GM19240 (cell line): ENCODE measurements at regions not wholly inside any gene's neighbourhood (a gene's known extent, or its start where the extent isn't known, plus 50 kb on each side); places are given as distances from the start of the nearest gene placed in this dataset.
"Not testable (repeated sequence)": the region's sequence is repeated elsewhere in the genome, so short reads cannot be mapped to it uniquely, and the experiment has no call there.

Experiments
- DNase-seq: peaks from one replicate; pipeline ENCODE4 v3.0.0; 2011; ENCODE audit warnings: low spot score; ENCODE audit not compliant: insufficient read length

DNA sequence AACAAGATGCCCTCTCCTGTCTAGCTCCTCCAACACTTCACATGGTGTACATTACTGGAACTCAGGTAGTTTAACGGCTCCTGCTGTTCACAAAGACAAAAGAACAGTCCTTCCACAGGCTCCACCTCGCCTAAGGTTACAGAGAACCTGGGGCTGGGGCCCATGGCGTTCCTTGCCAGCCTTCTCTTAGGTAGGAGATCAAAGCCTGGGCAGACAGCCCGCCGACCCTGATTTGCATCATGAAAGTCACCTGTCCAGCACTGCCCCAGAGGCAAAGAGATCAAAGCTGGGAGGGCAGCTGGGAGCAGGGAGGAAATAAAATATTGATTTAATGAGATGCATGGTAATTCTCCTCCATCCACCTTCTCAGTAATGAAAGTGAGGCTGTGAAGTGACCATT lies 115.0 kb upstream of the SLIT3 start:
- no peak for DNase-seq

DNA sequence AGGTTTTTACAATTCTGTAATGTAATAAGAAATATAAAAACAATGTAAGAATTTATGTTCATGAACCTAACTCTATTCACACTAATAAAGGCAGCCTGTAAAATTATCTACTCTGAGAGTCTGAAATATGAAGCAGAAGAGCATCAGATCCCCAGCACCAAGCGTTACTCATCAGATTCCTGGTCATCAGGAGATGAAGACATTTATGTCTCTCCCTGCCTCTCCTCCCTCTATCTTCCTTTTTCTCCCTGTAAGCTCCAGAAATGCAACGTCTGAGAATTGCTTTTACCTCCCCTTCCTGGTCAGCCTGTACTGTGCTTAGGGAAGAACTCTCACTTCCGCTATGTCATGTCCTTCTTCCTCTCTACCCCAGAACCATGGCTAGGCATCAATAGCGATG lies 114.4 kb upstream of the SLIT3 start:
- no peak for DNase-seq

DNA sequence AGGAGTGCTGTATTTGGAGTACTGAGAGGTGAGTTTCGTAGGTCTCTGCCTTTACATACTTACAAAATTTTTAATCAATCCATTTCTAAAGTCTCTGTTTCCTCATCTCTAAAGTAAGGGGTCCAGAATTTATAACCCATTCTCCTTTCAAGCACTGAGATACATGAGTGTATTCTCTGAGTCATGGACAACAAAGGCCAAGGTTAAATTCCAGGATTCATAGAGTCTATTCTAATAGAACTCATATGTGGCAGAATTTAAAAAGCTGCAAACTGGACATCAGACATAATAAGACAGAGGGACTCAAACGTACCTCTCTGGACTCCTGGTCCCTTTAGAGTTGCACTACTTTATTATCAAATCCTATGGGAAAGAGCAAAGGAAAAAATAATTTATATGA lies 112.5 kb upstream of the SLIT3 start:
- no peak for DNase-seq

DNA sequence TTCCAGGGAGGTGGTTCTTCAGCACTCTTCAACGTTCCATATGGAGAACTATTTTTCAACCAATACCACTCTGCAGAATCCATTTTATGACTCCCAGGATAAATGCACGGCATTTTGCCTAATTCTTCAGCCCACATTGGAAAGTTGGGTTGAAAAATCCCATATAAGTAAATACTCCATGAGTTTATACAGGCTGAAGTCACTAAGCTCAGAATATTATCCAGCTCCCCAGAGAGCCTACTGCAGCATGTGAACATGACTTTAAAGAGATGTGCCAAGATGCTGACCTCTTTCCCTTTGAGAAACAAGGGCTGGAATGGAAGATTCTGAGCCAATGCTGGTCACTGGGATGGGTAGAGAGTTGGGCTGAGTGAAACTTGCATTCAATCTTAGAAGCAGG lies 111.9 kb upstream of the SLIT3 start:
- no peak for DNase-seq

DNA sequence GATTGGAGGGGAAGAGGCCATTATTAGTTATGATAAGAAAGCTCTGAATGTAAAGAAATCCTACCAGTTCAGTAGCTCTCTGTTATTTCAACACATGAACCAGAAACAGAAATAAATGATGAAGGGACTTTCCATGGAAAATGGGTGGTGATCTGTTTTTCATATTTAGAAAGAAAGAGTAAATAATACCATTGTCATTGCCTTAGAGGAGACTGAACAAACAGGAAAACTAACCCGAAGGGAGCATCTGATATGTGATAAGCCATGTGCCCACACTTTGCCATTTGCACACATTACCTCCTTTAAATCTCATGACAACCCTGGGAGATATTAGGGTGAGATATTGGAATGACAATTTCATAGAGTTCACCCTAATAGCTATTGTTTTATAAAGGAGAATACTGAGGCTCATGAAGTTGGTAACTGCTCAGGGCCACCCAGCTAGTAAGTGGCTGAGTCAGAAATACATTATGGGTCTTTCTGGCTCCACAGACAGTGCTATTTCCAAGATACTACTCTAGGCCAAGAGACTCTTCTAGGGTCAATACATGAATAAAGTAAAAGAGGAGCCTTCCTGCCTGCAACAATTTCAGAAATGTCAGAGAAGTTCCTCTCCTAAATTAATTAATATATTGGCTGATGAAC lies 111.0 kb upstream of the SLIT3 start:
- no peak for DNase-seq

DNA sequence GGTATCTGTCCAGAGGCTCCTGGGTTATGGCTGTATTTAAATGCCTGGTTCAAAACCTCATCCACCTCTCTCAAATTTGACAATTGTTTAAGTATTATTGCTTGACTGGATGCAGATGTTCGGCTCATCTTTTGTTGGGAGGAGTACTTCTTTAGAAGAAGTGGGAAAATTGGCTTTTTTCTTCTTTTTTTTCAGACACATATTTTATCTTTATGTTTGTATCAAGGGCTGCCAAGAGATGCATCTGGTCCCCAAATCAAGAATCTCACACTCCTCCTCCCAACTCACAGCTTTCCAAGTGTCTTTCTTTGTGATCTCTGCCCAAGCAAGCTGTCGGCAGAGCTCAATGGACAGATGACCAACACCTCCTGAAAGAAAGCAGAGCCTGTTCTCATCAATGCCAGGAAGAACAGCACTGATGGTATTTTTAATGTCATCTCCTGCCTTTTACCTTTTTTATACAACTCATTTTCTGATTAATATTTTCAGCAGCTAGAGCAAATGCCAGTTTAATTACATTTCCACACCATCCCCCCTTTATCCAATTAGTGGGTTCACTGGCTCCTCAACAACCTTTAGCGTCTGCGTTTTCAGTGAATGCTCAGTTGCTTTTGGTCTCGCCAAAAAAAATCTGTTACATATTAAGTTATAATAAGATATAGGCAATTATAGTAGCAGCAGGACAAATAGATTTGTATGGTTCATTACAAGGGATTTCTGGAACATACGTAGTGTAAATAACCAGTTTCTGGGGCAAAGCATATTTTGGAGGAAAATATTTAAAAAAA lies 110.3 kb upstream of the SLIT3 start:
- no peak for DNase-seq

DNA sequence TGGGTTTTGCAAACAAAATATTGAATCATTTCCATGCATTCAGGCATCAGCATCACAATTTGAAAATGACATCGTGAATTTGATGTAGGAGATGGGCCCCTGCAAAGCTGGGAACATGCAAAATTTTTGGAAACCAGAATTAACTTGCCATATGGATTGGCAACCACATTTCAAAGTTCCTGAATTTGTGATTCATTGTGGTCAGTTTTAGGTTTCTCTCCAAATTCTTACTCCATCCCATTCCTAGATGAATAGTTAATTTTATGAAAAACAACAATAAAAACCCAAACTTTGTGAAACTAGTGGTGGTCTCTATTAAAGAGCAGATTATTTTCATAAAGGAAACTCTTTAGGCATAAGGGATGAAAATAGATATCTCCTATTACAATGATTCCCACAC lies 107.8 kb upstream of the SLIT3 start:
- DNase-seq: no peak

DNA sequence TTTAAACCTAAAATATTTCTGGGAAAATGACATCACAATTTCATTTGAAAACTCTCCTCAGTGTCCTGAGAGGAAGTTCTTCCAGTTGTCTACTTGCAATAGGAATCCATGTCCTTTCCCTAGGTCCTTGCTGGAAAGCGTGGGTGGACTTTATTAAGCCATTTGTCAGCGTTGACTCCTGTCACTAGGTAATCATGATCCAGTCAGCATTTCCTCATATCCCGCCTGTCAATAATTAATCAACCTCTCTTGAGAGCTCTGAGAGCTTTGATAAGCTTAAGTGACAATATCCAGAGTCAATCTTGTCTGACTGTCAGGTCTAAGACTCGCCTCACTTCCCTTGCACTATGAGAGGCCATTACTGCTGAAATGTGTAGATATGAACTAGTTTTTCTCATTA lies 107.2 kb upstream of the SLIT3 start:
- no peak for DNase-seq

DNA sequence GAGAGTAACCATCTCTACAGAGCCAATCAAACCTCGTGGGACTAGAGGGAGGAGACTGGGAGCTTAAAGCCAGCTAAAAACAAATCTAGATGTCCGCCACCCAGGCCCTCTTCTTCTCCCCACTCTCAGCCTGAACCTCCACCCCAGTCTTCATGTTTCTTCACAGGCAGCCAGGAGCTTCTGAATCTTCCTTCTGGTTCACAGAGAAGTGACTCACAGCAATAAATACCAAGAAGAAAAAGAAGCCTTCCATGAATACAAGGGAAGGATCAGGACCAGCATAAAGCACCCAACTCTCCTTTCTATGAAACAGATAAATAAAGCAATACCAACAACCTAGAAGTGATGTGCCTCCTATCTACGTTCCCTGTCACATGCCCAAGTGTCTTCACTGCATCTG lies 103.3 kb upstream of the SLIT3 start:
- DNase-seq: no peak

DNA sequence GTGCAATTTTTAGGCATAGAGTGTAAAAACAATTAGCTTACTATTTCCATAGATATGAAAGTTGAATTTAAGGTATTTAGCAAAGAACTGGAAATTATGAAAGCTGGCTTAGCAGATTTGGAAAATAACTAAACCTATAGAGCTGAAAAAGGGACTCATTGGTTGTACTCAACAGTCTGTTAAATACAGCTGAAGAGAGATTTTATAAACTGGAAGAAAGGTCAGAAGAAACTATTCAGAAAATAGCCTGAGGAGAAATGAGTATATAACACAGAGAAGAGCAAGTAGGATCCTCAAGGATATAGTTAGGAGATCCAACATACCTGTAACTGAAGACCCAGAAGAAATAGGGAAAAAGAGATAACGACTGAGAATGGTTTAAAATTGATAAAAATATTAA lies 97.6 kb upstream of the SLIT3 start:
- DNase-seq: no peak

DNA sequence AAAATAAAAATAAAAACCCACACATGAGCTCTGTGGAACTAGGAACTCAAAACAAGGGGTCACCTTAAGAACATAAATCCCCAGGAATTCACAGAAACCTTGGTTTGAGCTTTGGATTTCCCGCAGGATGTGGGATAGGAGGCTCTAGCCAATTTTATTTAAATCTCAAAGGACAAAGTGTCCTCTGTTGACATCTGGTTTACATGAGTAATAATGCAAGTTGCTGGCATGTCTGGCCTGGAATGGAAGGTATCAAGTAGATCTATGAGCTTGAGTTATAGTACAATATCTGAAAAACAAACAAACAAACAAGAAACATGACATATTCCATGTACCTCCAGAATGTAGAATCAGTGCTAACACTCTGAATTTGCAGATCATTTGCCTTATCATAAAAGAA lies 94.2 kb upstream of the SLIT3 start:
- no peak for DNase-seq

DNA sequence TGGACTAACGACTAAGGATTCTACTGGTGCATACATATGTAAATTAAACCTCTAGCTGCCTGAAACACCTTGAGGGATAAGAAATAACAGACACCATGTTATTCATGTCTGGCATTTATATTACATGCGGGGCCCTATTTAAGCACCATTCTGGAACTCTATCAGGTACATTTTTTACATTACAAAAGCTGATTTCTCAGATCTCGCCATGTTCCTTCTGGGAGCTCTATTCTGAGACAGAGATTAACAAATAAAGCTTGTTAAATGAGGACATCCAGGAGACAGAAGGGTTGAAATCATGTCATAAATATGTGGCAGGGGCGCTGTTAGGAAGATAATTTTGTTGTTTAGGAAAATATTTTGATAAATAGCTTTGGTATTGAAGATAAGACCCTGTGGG lies 93.4 kb upstream of the SLIT3 start:
- DNase-seq: no peak

DNA sequence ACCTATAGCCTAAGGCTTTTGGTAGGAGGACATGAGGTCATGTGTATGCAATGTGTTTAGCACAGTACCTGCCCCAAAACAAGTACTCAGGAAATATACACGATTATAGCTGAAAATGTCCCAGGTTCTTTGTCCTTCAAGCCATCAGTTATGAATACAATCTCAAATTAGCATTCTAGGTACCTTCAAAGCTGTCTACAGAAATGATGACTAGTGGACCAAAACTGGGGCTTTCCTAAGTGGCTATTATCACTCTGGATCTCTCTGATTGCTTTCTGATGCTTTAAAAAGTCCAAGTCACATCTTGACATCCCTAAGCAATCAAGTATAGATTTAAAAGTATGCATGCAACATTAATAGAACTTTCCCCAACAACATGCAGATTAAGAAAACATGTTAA lies 93.0 kb upstream of the SLIT3 start:
- no peak for DNase-seq

DNA sequence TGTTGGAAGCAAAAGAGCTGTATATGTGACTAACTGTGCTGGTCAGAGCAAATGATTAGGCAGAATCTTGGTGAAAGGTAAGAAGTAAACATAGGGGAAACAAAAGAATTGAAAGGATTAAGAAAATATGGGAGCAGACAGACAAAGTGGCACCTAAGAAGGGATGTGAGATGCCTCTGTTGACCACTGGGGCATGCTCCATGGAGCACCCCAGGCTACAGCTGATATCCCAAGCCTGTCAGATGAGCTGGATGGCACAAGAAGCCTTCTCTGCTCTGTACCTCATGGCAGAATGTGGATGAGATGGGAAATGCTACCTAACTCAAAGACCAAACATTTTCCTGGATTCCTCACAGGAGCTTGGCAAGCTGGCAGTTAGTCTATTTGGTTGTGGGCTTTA lies 89.3 kb upstream of the SLIT3 start:
- no peak for DNase-seq

DNA sequence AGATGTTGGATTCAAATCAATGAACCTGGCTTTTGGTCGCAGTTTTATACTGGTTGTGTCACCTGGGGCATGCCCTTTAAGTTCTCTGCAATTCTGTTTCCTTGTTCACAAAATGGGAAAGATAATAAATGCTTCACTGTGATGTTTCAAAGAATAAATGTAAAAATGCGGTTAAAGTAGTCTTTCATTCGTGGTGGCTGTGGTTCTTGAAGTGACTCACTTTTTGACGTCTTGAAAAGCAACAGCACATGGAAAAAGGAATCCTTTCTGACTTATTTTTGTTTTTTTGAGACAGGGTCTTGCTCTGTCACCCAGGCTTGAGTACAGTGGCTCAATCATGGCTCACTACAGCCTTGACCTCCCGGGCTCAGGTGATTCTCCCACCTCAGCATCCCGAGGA lies 88.4 kb upstream of the SLIT3 start:
- no peak for DNase-seq

DNA sequence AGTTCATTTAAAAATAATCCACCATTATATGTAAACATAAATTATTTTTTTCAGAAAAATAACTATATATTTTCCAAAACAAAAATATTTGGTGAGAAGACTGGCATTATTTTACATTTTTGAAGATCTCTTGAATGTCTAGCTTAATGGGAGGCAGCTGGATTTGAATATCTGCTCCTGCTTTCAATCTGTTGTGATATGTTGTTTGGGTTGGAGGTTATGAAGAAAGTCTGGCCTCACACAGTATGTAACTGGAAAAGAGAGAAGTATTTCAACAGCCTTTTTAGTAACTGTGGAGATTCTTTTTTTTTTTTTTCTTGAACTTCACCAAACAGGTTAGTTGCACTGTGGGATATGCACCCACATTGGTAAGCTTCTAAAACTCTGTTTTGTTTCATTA lies 84.7 kb upstream of the SLIT3 start:
- DNase-seq: no peak

DNA sequence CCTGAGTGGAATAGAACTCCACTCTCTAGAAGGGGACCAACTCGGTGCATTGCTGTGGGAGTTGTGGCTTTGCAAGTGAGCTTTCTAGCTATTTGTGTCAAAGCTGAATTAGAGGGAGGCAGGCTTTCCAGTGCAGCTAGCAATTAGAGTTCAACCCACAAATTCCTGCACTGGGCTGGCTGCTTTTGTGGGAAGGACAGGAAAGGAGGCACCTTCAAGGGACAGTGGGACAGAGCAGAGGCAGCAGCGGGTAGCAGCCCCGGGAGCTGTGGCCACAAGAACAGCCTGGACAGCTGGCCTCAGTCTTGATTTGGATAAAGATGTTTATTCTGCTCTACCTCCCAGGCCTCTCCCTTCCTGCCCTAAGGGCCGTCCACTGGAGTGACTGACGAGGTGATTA lies 83.7 kb upstream of the SLIT3 start:
- no peak for DNase-seq

DNA sequence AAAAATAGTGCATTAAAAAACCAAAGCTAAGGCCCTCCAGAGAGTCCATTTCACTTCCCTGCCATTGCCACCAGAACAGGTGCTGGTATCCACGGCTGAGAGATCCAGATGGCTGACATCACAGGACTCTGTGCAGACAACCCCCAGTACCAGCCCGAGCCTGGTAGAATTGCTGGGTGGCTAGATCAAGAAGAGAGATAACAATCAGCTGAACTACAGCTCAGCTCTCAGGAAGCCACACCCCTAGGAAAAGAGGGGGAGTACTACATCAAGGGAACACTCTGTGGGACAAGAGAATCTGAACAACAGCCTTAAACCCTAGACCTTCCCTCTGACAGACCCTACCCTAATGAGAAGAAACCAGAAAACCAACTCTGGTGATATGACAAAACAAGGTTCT lies 73.8 kb upstream of the SLIT3 start:
- DNase-seq: no peak

DNA sequence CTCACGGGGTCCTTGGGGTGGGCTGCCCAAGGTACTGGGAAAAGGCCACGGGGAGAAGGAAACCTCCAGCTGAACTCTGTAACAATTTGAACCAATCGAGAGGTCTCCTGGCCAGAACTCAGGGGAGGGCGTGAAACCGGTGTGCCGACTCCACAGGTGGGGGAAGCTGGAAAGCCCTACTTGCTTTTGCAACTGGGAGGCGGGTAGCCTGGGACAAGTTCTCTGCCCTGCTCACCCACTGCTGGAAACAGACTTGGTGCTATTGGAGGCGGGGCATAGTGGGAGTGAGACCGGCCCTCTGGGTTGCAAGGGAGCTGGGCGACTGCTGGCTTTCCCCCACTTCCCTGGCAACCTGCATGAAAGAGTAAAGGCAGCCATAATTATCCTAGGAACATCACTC lies 73.2 kb upstream of the SLIT3 start:
- no peak for DNase-seq

DNA sequence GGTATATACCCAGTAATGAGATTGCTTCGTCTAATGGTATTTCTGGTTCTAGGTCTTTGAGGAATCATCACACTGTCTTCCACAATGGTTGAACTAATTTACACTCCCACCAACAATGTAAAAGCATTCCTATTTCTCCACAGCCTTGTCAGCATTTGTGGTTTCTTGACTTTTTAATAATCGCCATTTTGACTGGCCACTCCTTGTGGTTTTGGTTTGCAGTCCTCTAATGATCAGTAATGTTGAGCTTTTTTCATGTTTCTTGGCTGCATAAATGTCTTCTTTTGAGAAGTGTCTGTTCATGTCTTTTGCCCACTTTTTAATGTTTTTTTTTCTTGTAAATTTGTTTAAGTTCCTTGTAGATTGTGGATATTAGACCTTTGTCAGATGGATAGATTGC lies 70.9 kb upstream of the SLIT3 start:
- not testable (repeated sequence) for DNase-seq

DNA sequence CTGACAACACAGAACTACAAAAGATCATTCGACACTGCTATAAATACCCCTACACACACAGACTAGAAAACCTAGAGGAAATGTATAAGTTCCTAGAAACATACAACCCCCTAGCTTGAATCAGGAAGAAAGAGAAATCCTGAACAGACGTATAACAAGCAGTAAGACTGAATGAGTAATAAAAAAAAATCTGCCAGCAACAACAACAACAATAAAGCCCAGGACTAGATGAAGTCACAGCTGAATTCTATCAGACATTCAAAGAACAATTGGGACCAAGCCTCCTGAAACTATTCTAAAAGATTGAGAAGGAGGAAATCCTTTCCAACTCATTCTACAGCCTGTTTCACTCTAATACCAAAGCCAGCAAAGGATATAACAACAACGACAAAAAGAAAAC lies 68.2 kb upstream of the SLIT3 start:
- DNase-seq: no peak

DNA sequence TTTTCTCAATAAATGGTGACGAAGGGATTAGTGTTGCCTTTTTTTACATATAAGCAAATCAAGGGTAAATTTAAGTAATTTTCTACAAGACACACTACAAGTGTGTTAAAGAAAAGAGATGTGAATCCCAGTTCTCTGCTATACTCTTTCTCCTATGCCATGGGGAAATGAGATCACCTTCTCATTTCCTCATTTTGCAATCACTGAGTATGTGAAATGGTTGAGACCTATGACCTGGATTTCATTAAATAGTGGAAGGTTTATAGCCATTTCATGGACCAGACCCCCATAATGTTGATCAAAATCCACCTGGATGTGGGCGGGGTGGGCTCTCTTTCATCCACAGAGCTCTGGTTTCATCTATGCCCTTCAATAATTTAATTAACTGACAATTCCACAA lies 66.9 kb upstream of the SLIT3 start:
- no peak for DNase-seq

DNA sequence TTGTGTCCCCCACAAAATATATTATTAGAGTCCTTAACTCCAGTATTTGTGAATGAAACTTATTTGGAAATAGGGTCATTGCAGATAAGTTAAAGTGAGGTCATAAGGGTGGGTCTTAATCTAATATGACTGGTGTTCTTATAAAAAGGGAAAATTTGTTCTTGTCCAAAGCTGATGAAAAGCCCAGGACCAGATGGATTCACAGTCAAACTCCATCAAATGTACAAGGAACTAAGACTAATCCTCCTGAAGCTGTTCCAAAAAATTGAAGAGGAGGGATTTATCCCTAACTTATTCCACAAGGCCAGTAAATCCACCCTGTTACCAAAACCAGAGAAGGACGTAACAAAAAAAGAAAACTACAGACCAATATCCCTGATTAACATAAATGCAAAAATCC lies 56.4 kb upstream of the SLIT3 start:
- DNase-seq: no peak
